GM23338 (cell line): ENCODE measurements at regions not wholly inside any gene's neighbourhood (a gene's known extent, or its start where the extent isn't known, plus 50 kb on each side); places are given as distances from the start of the nearest gene placed in this dataset.

Experiments
- CREB1 ChIP-seq: fragments of 250-450 bp; sonication (Bioruptor Pico); IDR thresholded peaks from 2 replicates; pipeline ENCODE4 v1.5.0; 2020; ENCODE audit warnings: low read depth, mild to moderate bottlenecking, moderate library complexity
- CTCF ChIP-seq, 2 experiments: fragments of 200-600 bp in 1 of 2; sonication (generic) in 1 of 2; conservative IDR thresholded peaks; 2 replicates each; pipeline versions ENCODE4 v1.5.1 to v1.6.1; 2016 to 2017; ENCODE audit warnings: antibody characterized with exemption in 2 of 2, low read depth in 2 of 2, mild to moderate bottlenecking in 2 of 2, moderate library complexity in 1 of 2
- ETS1 ChIP-seq: IDR thresholded peaks from 2 replicates; pipeline ENCODE4 v1.6.1; 2016; ENCODE audit warnings: antibody characterized with exemption
- EZH2 ChIP-seq: fragments of 200-600 bp; sonication (generic); IDR thresholded peaks from one replicate; pipeline ENCODE4 v1.8.0; 2017; ENCODE audit warnings: antibody characterized with exemption, mild to moderate bottlenecking, low read depth; ENCODE audit not compliant: unreplicated experiment
- EZH2phosphoT487 ChIP-seq: fragments of 200-600 bp; sonication (generic); IDR thresholded peaks from one replicate; pipeline ENCODE4 v1.8.1; 2018; ENCODE audit warnings: antibody characterized with exemption; ENCODE audit not compliant: unreplicated experiment
- JUNB ChIP-seq: IDR thresholded peaks from one replicate; pipeline ENCODE4 v1.6.1; 2016; ENCODE audit warnings: antibody characterized with exemption; ENCODE audit not compliant: unreplicated experiment
- NANOG ChIP-seq: IDR thresholded peaks from 2 replicates; pipeline ENCODE4 v1.6.1; 2016; ENCODE audit warnings: antibody characterized with exemption, borderline replicate concordance
- POLR2AphosphoS5 ChIP-seq: IDR thresholded peaks from 2 replicates; pipeline ENCODE4 v1.6.1; 2016; ENCODE audit warnings: antibody characterized with exemption, low read depth
- REST ChIP-seq: IDR thresholded peaks from one replicate; pipeline ENCODE4 v1.6.1; 2018; ENCODE audit warnings: antibody characterized with exemption; ENCODE audit not compliant: unreplicated experiment
- ZNF114 ChIP-seq: fragments of 250-450 bp; sonication (Bioruptor Pico); IDR thresholded peaks from 2 replicates; pipeline ENCODE4 v1.5.0; 2020; ENCODE audit warnings: mild to moderate bottlenecking, moderate library complexity
- ZNF331 ChIP-seq: fragments of 250-450 bp; sonication (Bioruptor Pico); IDR thresholded peaks from 2 replicates; pipeline ENCODE4 v1.5.0; 2020; ENCODE audit warnings: low read depth, mild to moderate bottlenecking, moderate library complexity
- ZNF462 ChIP-seq: fragments of 250-450 bp; sonication (Bioruptor Pico); IDR thresholded peaks from 2 replicates; pipeline ENCODE4 v1.5.0; 2020; ENCODE audit warnings: mild to moderate bottlenecking, moderate library complexity

- TF ChIP-seq CTCF (conservative IDR thresholded peaks at IDR 0.05; ENCODE audit: low read depth in 2 of 2) (no peak), POLR2AphosphoS5 (no peak), EZH2 (no peak), REST (no peak), ZNF114 (no peak), EZH2phosphoT487 (no peak), ZNF331 (CRISPR knock-in tag) (no peak), JUNB (no peak), CREB1 (CRISPR knock-in tag) (no peak), ETS1 (no peak), ZNF462 (no peak), NANOG (no peak)
Observed at GRCh38 chr16:63925221-63925620, 1196.6 kb downstream of the CDH11 start.
